ENCODE measurements at regions not wholly inside any gene's neighbourhood (a gene's known extent, or its start where the extent isn't known, plus 50 kb on each side); places are given as distances from the start of the nearest gene placed in this dataset.

DNA sequence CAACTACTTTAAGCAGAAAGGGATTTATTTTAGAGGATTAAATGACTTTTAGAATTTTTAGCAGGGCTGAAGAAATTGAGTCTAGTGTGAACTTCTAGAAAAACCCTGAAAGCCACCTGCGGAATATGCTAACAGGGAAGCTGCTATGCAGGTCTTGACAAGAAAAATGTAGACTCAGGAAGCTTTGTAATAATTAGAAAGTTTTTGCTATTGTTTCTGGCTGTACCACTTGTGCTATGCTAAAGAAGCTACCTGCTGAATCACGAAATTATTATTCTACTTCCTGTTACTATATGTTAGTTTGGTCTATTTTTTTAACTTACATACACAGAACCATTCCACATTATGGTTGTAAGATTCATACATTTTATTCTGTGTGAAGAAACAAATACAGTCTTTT is 74.0 kb upstream of the CHSY3 start:
- Histone ChIP-seq H4K20me1 (replicated peaks; ENCODE audit: control insufficient read depth, extremely low read depth, insufficient read depth, low read length) (no peaks in the 10 kb centered on the region), H3K9ac (replicated peaks; ENCODE audit: extremely low read depth, insufficient read depth, low read length) (no peak overlapping the region), H3K4me1 (ENCODE audit: control insufficient read depth, extremely low read depth, insufficient read depth, low read length) (no peaks in the 10 kb centered on the region), H3K27me3 (ENCODE audit: control insufficient read depth in 2 of 2, insufficient read depth in 2 of 2, low read length in 2 of 2) (no peaks in the 10 kb centered on the region), H3K4me3 (replicated peaks in 1 of 3; ENCODE audit: insufficient read depth in 1 of 3, low read depth in 1 of 3, low read length in 3 of 3) (no peak overlapping the region), H3K9me3 (replicated peaks; ENCODE audit: control insufficient read depth, insufficient read depth, low read length) (no peaks in the 10 kb centered on the region), H3K36me3 (ENCODE audit: control insufficient read depth in 2 of 2, extremely low read depth in 1 of 2, insufficient read depth in 2 of 2, low read length in 2 of 2) (no peaks in the 10 kb centered on the region), H2AFZ (ENCODE audit: low read depth, low read length) (no peak overlapping the region), H3K27ac (ENCODE audit: insufficient read depth, low read depth, low read length) (no peak overlapping the region), H3K79me2 (ENCODE audit: control insufficient read depth, insufficient read depth, low read length) (no peaks in the 10 kb centered on the region), H3K4me2 (ENCODE audit: insufficient read depth, low read length) (no peak overlapping the region), H3K9me1 (replicated peaks; ENCODE audit: control insufficient read depth, extremely low read depth, insufficient read depth, low read length) (no peaks in the 10 kb centered on the region)
- dilution Hi-C loops (cut with MboI; ENCODE audit: extremely low pct_ligation_motif_present, low sequenced_read_pairs) (no loop called here), intact Hi-C loops (cut with micrococcal nuclease) (no loop called here)
- no peak for FAIRE-seq
- POLR2A ChIA-PET: no interaction called here
- BruUV-seq (replicated peaks): no TSS peak
- TF ChIP-seq, protein P1, sequence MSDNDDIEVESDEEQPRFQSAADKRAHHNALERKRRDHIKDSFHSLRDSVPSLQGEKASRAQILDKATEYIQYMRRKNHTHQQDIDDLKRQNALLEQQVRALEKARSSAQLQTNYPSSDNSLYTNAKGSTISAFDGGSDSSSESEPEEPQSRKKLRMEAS (IDR thresholded peaks at IDR 0.05; ENCODE audit: insufficient read depth, insufficient read length): no peak
- TF ChIP-seq MYC (IDR thresholded peaks at IDR 0.05; ENCODE audit: low read depth, low read length) (no peak), EZH2 (IDR thresholded peaks at IDR 0.05; ENCODE audit: borderline replicate concordance, low read depth, low read length, severe bottlenecking) (no peak), POLR2A (IDR thresholded peaks at IDR 0.05; ENCODE audit: low read depth, low read length) (no peak), FOS (IDR thresholded peaks at IDR 0.05; ENCODE audit: borderline replicate concordance, insufficient read depth, low read length) (no peak), GATA2 (IDR thresholded peaks at IDR 0.05; ENCODE audit: insufficient read depth, insufficient read length, low read depth, low read length) (no peak), POLR2AphosphoS5 (IDR thresholded peaks at IDR 0.05; ENCODE audit: insufficient read depth, low read depth, low read length) (no peak), JUN (IDR thresholded peaks at IDR 0.05; ENCODE audit: borderline replicate concordance, insufficient read depth, insufficient read length, low read depth) (no peak)
- TF ChIP-seq, protein P2, sequence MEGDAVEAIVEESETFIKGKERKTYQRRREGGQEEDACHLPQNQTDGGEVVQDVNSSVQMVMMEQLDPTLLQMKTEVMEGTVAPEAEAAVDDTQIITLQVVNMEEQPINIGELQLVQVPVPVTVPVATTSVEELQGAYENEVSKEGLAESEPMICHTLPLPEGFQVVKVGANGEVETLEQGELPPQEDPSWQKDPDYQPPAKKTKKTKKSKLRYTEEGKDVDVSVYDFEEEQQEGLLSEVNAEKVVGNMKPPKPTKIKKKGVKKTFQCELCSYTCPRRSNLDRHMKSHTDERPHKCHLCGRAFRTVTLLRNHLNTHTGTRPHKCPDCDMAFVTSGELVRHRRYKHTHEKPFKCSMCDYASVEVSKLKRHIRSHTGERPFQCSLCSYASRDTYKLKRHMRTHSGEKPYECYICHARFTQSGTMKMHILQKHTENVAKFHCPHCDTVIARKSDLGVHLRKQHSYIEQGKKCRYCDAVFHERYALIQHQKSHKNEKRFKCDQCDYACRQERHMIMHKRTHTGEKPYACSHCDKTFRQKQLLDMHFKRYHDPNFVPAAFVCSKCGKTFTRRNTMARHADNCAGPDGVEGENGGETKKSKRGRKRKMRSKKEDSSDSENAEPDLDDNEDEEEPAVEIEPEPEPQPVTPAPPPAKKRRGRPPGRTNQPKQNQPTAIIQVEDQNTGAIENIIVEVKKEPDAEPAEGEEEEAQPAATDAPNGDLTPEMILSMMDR (IDR thresholded peaks at IDR 0.05; ENCODE audit: extremely low read depth in 1 of 2, insufficient read depth in 1 of 2, low read depth in 1 of 2, low read length in 2 of 2): no peak
- CTCF ChIA-PET: interaction anchor here (1.0 kb wide), 1 partner anchor 59 kb away, joined by 3 read pairs; no protein-coding TSS in a partner anchor
- no peak for DNase-seq (ENCODE audit: low read depth, low spot score)

Data from endothelial cell of umbilical vein (primary cell).